Uterus (tissue), 3 donors: ENCODE measurements at regions not wholly inside any gene's neighbourhood (a gene's known extent, or its start where the extent isn't known, plus 50 kb on each side); places are given as distances from the start of the nearest gene placed in this dataset.

ENCODE experiments used
- DNase-seq, 2 donors: peaks; one replicate each; pipeline ENCODE4 v3.0.0-alpha.2; 2019 to 2020
- H3K27ac ChIP-seq, 2 donors: fragments of 200-600 bp; sonication (generic); 1 replicate in 1 of 2; 2 replicates in 1 of 2; pipeline ENCODE4 v1.5.1; 2016 to 2018
- H3K27me3 ChIP-seq, 2 donors: fragments of 200-600 bp; sonication (generic); one replicate each; pipeline ENCODE4 v1.5.1; 2018 to 2019; ENCODE audit warnings: control low read depth in 1 of 2
- H3K36me3 ChIP-seq, 2 donors: fragments of 200-600 bp; sonication (generic); one replicate each; pipeline ENCODE4 v1.5.1; 2019; ENCODE audit warnings: control low read depth in 1 of 2
- H3K4me1 ChIP-seq, 2 donors: fragments of 200-600 bp; sonication (generic); one replicate each; pipeline ENCODE4 v1.5.1; 2018 to 2019; ENCODE audit warnings: control low read depth in 1 of 2
- H3K4me3 ChIP-seq, 2 donors: fragments of 200-600 bp; sonication (generic); 1 replicate in 1 of 2; 2 replicates in 1 of 2; pipeline ENCODE4 v1.5.1; 2018 to 2019; ENCODE audit warnings: mild to moderate bottlenecking in 1 of 2
- H3K9me3 ChIP-seq, 2 donors: fragments of 200-600 bp; sonication (generic); one replicate each; pipeline ENCODE4 v1.5.1; 2019; ENCODE audit warnings: control low read depth in 1 of 2
- POLR2A ChIP-seq, 2 donors: fragments of 450-650 bp; IDR thresholded peaks; one replicate each; pipeline ENCODE4 v1.6.1; 2016; ENCODE audit warnings: antibody characterized with exemption in 2 of 2, mild to moderate bottlenecking in 1 of 2, moderate library complexity in 1 of 2
- intact Hi-C: fragments of 100-400 bp; cut with DNase I; formaldehyde crosslinking; loops from one replicate; pipeline ENCODE4 v1.15.1; 2023; ENCODE audit warnings: low total_unique reads
- TF ChIP-seq, protein P1 (sequence below), 4 experiments: fragments of 200-600 bp in 2 of 4; fragments of 450-650 bp in 2 of 4; sonication (generic) in 2 of 4; IDR thresholded peaks; one replicate each; pipeline ENCODE4 v1.5.1; 2016 to 2019; ENCODE audit warnings: antibody characterized with exemption in 4 of 4, mild to moderate bottlenecking in 2 of 4, moderate library complexity in 1 of 4
- donor health status: DM: yes; HTN: yes; CAD: no.

DNA sequence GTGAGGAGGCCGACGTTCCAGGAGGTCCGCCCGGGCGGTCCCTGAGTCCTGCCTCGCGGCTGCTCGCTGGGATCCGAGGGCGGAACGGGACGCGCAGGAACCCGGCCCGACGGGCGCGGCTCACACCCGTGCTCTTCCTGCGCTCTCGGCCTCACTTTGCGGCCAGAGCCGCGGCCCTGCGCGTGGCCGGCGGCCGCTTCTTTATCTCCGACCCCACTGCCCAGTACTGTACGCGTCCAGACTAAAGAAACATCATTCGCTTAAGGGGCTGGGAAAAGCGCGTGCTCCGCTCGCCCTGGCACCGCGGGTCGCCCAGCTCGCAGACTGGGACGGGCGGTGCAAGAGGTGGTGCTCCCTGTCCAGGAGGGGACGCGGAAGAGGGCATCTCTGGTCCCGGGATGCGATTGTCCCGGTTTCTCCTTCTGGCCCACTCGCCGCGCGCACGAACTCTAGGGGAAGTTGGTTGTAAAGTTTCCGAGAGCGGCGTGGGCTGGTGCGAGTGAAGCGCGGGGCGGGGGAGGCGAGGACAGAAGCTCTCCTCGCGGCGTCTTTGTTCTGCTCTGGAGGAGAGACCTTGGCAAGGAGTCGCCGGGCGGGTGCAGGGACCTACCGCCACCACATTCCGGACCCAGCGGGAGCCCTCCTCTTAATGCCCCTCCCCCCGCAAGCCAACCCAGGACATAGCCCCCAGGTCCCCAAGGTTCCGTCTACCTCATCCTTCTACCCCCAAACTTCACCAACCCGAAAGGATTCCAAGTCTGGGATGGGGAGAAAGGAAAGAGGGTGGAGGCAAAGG lies 71.0 kb downstream of the SOX4 start:
- DNase-seq = peak; percentile 61 to 69

DNA sequence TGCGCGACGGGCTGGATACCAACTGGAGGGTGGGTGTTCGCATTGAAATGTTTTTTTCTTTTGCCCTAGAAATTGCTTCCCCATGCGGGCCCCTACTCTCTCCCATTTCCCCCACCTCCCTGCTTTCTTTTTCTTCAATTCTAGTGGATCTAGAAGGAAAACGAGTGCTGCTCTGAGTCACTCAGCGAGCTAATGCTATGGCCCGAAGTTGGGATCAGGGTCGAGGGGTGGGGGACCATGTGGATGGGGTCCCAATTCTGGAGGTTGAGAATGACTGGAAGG lies 71.5 kb downstream of the SOX4 start:
- intact Hi-C loops = no loop called here
- H3K27ac ChIP-seq = peak overlapping the region; percentile 90 to 92
- TF ChIP-seq POLR2A (IDR thresholded peaks at IDR 0.05) = no peak
- TF ChIP-seq, protein P1, sequence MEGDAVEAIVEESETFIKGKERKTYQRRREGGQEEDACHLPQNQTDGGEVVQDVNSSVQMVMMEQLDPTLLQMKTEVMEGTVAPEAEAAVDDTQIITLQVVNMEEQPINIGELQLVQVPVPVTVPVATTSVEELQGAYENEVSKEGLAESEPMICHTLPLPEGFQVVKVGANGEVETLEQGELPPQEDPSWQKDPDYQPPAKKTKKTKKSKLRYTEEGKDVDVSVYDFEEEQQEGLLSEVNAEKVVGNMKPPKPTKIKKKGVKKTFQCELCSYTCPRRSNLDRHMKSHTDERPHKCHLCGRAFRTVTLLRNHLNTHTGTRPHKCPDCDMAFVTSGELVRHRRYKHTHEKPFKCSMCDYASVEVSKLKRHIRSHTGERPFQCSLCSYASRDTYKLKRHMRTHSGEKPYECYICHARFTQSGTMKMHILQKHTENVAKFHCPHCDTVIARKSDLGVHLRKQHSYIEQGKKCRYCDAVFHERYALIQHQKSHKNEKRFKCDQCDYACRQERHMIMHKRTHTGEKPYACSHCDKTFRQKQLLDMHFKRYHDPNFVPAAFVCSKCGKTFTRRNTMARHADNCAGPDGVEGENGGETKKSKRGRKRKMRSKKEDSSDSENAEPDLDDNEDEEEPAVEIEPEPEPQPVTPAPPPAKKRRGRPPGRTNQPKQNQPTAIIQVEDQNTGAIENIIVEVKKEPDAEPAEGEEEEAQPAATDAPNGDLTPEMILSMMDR (IDR thresholded peaks at IDR 0.05) = no peak
- no peaks in the 10 kb centered on the region for H3K4me1 ChIP-seq
- H3K9me3 ChIP-seq = no peaks in the 10 kb centered on the region
- no peak for DNase-seq
- no peaks in the 10 kb centered on the region for H3K27me3 ChIP-seq
- peak overlapping the region; percentile 65 to 80 for H3K4me3 ChIP-seq
- no peaks in the 10 kb centered on the region for H3K36me3 ChIP-seq

More for the DNA sequence above, 71.0 kb downstream of the SOX4 start:
- intact Hi-C loops = no loop called here
- no peaks in the 10 kb centered on the region for H3K36me3 ChIP-seq
- peak overlapping the region; percentile 65 to 80 for H3K4me3 ChIP-seq
- H3K27me3 ChIP-seq = no peaks in the 10 kb centered on the region
- peak in 1 of 2 donors; percentile 22 for TF ChIP-seq POLR2A (IDR thresholded peaks at IDR 0.05)
- TF ChIP-seq, protein P1 (IDR thresholded peaks at IDR 0.05) = no peak
- no peaks in the 10 kb centered on the region for H3K9me3 ChIP-seq
- H3K4me1 ChIP-seq = no peaks in the 10 kb centered on the region
- H3K27ac ChIP-seq = peak overlapping the region; percentile 90 to 92

DNA sequence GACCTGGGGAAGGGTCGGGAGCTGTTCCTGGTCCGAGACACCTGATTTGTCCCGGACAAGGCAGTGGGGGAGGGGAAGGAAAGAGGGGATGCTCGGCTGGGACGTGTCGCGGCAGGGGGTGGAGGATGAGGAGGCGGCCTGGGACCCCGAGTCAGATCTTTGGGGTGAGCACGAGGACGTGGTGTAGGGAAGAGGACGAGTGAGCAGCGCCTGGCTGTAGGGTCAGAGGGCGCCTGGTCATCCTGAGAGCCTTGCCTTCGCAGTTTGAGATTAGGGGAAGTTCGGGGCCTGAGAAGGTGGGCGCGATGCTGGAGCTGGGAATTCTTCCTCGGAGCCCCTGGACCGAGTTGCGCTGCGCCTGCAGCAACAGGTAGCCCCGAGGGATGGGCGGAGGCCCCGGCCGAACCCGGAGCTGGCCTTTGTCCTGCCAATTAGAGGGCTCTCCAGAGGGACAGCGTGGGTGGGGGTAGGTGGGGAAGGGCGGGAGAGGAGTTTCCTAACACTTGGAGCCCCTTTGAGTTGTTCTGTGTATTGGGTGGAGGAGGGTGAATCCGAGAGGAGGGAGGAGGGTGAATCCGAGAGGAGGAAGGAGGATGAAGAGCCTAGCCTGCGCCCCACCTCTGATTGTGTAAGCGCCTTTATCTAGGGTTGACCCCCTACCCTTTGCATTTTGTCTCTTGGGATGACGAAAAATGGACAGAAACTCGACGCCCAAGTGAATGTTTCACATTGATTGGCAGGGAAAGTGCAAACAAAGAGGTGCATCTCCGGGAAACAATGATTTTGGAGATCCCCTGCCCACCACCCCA lies 72.0 kb downstream of the SOX4 start:
- Histone ChIP-seq H3K27me3 (no peaks in the 10 kb centered on the region), H3K27ac (peak overlapping the region; percentile 90 to 92), H3K9me3 (no peaks in the 10 kb centered on the region), H3K4me3 (peak overlapping the region; percentile 65 to 80), H3K36me3 (no peaks in the 10 kb centered on the region), H3K4me1 (peaks cover 0 to 3% of the 10 kb centered on the region in 2 donors)
- no peak for TF ChIP-seq POLR2A (IDR thresholded peaks at IDR 0.05)
- TF ChIP-seq, protein P1 (IDR thresholded peaks at IDR 0.05) = no peak
- DNase-seq = peak; percentile 28 to 38
- intact Hi-C loops = no loop called here

- peak; percentile 39 to 59 for DNase-seq
- intact Hi-C loops = no loop called here
- peak overlapping the region; percentile 65 to 80 for H3K4me3 ChIP-seq
- H3K27ac ChIP-seq = peak overlapping the region; percentile 90 to 92
- H3K36me3 ChIP-seq = no peaks in the 10 kb centered on the region
- no peaks in the 10 kb centered on the region for H3K27me3 ChIP-seq
- H3K4me1 ChIP-seq = peaks cover 0 to 3% of the 10 kb centered on the region in 2 donors
- no peak for TF ChIP-seq POLR2A (IDR thresholded peaks at IDR 0.05)
- TF ChIP-seq, protein P1 (IDR thresholded peaks at IDR 0.05) = no peak
- no peaks in the 10 kb centered on the region for H3K9me3 ChIP-seq
Observed at GRCh38 chr6:21666201-21666691, 72.7 kb downstream of the SOX4 start.
